BLaER1 treated with 17β-estradiol and CSF1 and Interleukin-3, amounts not matched to agents 10 nM and 100 nM (cell line): ENCODE measurements at regions not wholly inside any gene's neighbourhood (a gene's known extent, or its start where the extent isn't known, plus 50 kb on each side); places are given as distances from the start of the nearest gene placed in this dataset.

ENCODE experiments used
- H3K27ac ChIP-seq, 11 experiments: shearing (Covaris generic); formaldehyde crosslinking; 2 replicates each; pipeline ENCODE4 v1.8.1; 2022
- H3K27me3 ChIP-seq, 11 experiments: shearing (Covaris generic); formaldehyde crosslinking; 2 replicates each; pipeline ENCODE4 v1.8.1; 2022
- H3K36me3 ChIP-seq, 11 experiments: shearing (Covaris generic); formaldehyde crosslinking; 2 replicates each; pipeline ENCODE4 v1.8.1; 2022
- H3K4me1 ChIP-seq, 10 experiments: shearing (Covaris generic); formaldehyde crosslinking; 2 replicates each; pipeline ENCODE4 v1.8.1; 2022
- H3K4me2 ChIP-seq, 11 experiments: shearing (Covaris generic); formaldehyde crosslinking; 2 replicates each; pipeline ENCODE4 v1.8.1; 2022
- H3K4me3 ChIP-seq, 10 experiments: shearing (Covaris generic); formaldehyde crosslinking; 2 replicates each; pipeline ENCODE4 v1.8.1; 2022
- H3K9ac ChIP-seq, 11 experiments: shearing (Covaris generic); formaldehyde crosslinking; 2 replicates each; pipeline ENCODE4 v1.8.1; 2022
- H3K9me3 ChIP-seq, 11 experiments: shearing (Covaris generic); formaldehyde crosslinking; replicated peaks in 1 of 11; 2 replicates each; pipeline ENCODE4 v1.8.1; 2022
- H4K20me1 ChIP-seq, 11 experiments: shearing (Covaris generic); formaldehyde crosslinking; 2 replicates each; pipeline ENCODE4 v1.8.1; 2022
- Cebpa-rat ChIP-seq, 11 experiments: shearing (Covaris generic); IDR thresholded peaks; 2 replicates each; pipeline ENCODE4 v1.8.1; 2022

DNA sequence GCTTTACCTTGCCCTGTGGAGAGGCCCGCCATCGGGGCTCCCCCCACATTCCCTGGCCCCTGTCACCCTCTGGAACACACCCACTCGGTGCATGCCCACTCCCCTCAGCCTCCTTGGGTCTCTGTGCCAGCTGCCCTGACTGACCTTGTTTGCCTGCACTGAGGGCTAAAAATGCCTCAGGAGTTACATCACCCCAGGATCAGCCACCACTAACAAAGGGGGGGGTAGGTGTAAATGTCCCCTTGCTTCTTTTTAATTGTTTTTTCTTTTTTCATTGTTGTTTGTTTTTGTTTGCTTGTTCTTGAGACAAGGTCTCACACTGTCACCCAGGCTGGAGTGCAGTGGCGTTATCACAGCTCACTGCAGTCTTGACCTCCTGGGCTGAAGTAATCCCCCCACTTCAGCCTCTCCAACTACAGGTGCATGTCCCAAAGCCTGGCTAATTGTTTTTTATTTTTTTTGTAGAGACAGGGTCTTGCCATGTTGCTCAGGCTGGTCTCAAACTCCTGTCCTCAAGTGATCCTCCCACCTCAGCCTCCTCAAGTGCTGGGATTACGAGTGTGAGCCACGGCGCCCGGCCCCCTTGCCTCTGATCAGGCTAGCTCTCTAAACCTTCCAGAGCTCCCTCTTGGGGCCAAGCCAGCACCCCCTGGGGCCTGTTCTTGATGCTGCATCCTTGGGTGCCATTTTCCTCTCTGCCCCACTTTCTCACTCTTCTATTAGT, 297.1 kb downstream of the UQCRFS1 start:
- Histone ChIP-seq H3K27me3 (no peaks in the 10 kb centered on the region), H3K4me1 (peaks cover 5 to 35% (median 17%) of the 10 kb centered on the region in 10 experiments; a peak in 18 of 20 replicates), H3K27ac (no peak overlapping the region), H4K20me1 (no peaks in the 10 kb centered on the region), H3K36me3 (no peaks in the 10 kb centered on the region), H3K4me2 (no peak overlapping the region), H3K9ac (no peak overlapping the region), H3K9me3 (no peaks in the 10 kb centered on the region), H3K4me3 (no peak overlapping the region)
- TF ChIP-seq Cebpa-rat (IDR thresholded peaks at IDR 0.05): no peak

DNA sequence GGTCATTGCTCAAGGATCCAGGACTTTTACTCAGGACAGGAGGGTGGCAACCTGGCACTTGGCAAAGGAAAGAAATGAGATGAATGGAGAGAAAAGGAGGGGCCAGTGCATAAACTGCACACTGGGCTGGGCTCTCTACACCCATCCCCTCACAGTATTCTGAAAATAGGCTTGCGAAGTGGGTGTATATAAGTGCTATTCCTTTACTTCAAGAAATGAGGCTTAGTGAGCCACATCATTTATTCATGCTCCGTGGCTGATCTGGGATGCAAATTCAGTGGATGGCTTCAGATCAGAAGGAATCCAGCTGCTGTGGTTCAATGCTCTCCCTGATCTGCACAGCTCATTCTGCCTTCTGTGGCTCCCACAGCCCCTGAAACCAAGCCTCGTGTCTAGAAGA, 297.7 kb downstream of the UQCRFS1 start:
- Histone ChIP-seq H3K9ac (no peak overlapping the region), H3K4me1 (peaks cover 5 to 28% (median 17%) of the 10 kb centered on the region in 10 experiments; a peak in 18 of 20 replicates), H3K4me3 (no peak overlapping the region), H4K20me1 (no peaks in the 10 kb centered on the region), H3K9me3 (no peaks in the 10 kb centered on the region), H3K4me2 (no peak overlapping the region), H3K27ac (no peak overlapping the region), H3K36me3 (no peaks in the 10 kb centered on the region), H3K27me3 (no peaks in the 10 kb centered on the region)
- TF ChIP-seq Cebpa-rat (IDR thresholded peaks at IDR 0.05): no peak

DNA sequence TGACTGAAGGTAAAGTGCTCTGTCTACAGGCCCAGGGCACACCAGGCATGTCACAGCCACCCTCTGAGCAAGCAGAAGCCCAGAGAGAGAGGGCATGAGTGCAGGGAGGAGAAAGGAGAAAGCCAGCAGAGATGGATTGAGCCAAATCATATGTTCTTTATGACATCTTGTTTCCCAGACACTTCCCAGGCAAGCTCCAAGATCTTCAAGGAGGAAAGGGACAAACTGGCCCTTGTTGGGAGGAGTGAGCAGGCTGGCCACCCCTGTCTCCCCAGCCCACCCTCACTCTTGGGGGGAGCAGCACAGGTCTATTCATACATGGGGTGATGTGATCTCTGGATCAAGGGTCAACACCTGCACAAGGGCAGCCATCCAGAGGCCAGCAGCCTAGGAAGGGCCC, 298.8 kb downstream of the UQCRFS1 start:
- Histone ChIP-seq H3K36me3 (no peaks in the 10 kb centered on the region), H3K27ac (no peak overlapping the region), H3K27me3 (no peaks in the 10 kb centered on the region), H4K20me1 (no peaks in the 10 kb centered on the region), H3K4me2 (no peak overlapping the region), H3K4me1 (peaks cover 5 to 24% (median 17%) of the 10 kb centered on the region in 10 experiments; a peak in 18 of 20 replicates), H3K4me3 (no peak overlapping the region), H3K9ac (no peak overlapping the region), H3K9me3 (no peaks in the 10 kb centered on the region)
- TF ChIP-seq Cebpa-rat (IDR thresholded peaks at IDR 0.05): no peak

DNA sequence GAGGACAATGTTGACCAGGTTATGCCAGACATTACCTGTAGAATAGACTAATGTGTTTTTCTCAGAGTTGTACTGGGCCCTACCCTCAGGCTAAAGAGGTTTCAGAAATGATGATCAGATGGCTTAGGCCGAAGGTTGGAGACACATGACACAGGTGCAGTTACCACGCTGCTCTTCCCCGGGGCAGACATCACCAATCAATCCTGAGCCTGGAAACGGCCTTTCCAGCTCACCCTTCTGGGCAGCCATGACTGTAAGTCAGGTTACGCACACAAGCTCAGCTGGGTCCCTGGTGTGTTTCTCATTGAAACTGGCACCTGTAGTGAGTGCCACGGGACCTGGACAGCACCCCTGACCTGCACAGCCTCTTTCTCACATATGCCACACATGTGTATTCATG, 299.3 kb downstream of the UQCRFS1 start:
- Histone ChIP-seq H3K27ac (no peak overlapping the region), H3K9me3 (no peaks in the 10 kb centered on the region)

DNA sequence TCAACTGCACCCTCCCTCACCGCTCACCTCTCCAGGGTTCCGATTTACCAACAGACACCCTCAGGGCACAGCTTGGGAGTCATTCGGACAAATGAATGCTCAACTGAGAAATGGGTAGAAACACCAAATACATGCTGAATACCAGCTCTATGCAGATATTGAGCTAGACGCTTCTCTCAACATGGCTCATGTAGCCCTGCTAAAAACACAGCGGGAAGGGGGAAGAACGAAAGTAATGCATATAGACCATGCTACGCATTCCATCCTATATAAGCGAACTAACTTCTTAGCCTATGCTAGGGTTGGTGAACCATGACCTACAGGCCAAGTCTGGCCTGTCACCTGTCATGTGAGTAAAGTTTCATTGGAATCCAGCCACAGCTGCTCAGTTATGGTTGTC, 304.0 kb downstream of the UQCRFS1 start:
- no peaks in the 10 kb centered on the region for H4K20me1 ChIP-seq
- H3K27me3 ChIP-seq: no peaks in the 10 kb centered on the region
- H3K27ac ChIP-seq: no peak overlapping the region
- no peaks in the 10 kb centered on the region for H3K9me3 ChIP-seq
- H3K4me2 ChIP-seq: no peak overlapping the region
- H3K4me1 ChIP-seq: no peaks in the 10 kb centered on the region; a peak in 1 of 20 replicates
- H3K4me3 ChIP-seq: no peak overlapping the region
- TF ChIP-seq Cebpa-rat (IDR thresholded peaks at IDR 0.05): no peak
- H3K36me3 ChIP-seq: no peaks in the 10 kb centered on the region
- no peak overlapping the region for H3K9ac ChIP-seq

More for the DNA sequence above, 299.3 kb downstream of the UQCRFS1 start:
- Histone ChIP-seq H3K4me2 (no peak overlapping the region), H3K9ac (no peak overlapping the region), H3K36me3 (no peaks in the 10 kb centered on the region), H4K20me1 (no peaks in the 10 kb centered on the region), H3K4me3 (no peak overlapping the region), H3K4me1 (peaks cover 5 to 20% (median 17%) of the 10 kb centered on the region in 10 experiments; a peak in 18 of 20 replicates), H3K27me3 (no peaks in the 10 kb centered on the region)
- no peak for TF ChIP-seq Cebpa-rat (IDR thresholded peaks at IDR 0.05)

DNA sequence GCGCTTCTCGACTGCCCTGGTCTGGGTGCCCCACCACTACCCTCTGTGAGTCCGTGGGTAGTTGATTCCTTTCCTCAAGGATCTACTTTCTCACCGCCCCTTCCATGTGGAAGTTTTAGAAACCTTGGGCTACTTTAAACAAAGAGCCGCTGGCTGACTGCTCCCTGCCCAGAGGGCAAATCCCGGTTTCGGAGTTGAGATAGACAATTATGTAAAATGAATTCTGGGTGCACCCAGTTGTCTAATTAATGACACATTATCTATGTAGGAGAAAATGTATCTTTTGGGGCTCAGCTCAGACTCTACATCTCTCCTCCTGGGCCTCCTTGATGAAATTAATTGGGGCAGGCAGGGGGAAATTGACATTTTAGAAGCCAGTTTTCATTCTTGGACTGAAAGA, 305.4 kb downstream of the UQCRFS1 start:
- Histone ChIP-seq H3K27ac (no peak overlapping the region), H3K9me3 (no peaks in the 10 kb centered on the region), H4K20me1 (no peaks in the 10 kb centered on the region), H3K4me2 (no peak overlapping the region), H3K4me3 (no peak overlapping the region), H3K4me1 (no peaks in the 10 kb centered on the region), H3K36me3 (no peaks in the 10 kb centered on the region), H3K27me3 (no peaks in the 10 kb centered on the region), H3K9ac (no peak overlapping the region)
- TF ChIP-seq Cebpa-rat (IDR thresholded peaks at IDR 0.05): no peak

DNA sequence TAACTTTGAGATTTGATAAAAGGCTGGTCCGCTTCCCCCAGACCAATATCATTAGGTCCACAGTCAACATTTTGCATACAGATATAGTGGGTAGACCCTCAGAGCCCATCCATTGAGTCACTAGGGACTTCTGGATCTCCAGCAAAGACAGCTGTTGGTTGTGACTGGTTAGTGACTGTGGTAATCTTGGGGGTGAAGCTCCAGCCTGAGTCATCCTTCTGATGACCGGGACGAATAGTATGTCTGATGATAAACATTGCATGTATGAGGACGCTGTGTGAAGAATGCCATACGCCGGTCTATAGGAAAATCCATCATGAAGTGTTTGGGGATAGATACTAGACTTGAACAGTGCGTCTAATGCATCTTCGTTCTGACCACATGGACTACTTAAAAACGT, 307.0 kb downstream of the UQCRFS1 start:
- no peaks in the 10 kb centered on the region for H3K9me3 ChIP-seq
- H3K27me3 ChIP-seq: no peaks in the 10 kb centered on the region
- TF ChIP-seq Cebpa-rat (IDR thresholded peaks at IDR 0.05): no peak
- no peak overlapping the region for H3K4me3 ChIP-seq
- no peak overlapping the region for H3K4me2 ChIP-seq
- no peak overlapping the region for H3K9ac ChIP-seq
- no peaks in the 10 kb centered on the region for H3K4me1 ChIP-seq
- no peaks in the 10 kb centered on the region for H4K20me1 ChIP-seq
- H3K27ac ChIP-seq: no peak overlapping the region
- H3K36me3 ChIP-seq: no peaks in the 10 kb centered on the region

DNA sequence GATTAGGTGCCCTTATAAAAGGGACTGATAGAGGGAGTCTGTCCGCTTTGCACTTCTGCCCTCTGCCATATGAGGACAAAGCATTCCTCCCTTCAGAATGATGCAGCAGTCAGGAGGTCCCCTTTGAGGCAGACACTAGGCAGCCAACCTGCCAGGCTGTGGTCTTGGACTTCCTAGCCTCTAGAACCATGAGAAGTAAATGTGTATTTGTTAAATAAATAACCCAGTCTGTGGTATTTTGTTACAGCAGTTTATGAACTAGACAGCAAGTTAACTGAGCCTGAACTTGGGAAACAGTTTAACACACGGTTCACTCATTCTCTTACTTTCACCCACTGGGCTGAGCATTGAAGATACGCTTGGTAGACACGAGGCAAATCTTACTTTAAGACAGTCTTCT, 313.2 kb downstream of the UQCRFS1 start:
- Histone ChIP-seq H3K9me3 (no peaks in the 10 kb centered on the region), H3K27ac (no peak overlapping the region), H3K4me3 (no peak overlapping the region), H4K20me1 (no peaks in the 10 kb centered on the region; a peak in 1 of 22 replicates), H3K4me1 (no peaks in the 10 kb centered on the region), H3K36me3 (no peaks in the 10 kb centered on the region), H3K9ac (no peak overlapping the region), H3K4me2 (no peak overlapping the region), H3K27me3 (no peaks in the 10 kb centered on the region)
- no peak for TF ChIP-seq Cebpa-rat (IDR thresholded peaks at IDR 0.05)

DNA sequence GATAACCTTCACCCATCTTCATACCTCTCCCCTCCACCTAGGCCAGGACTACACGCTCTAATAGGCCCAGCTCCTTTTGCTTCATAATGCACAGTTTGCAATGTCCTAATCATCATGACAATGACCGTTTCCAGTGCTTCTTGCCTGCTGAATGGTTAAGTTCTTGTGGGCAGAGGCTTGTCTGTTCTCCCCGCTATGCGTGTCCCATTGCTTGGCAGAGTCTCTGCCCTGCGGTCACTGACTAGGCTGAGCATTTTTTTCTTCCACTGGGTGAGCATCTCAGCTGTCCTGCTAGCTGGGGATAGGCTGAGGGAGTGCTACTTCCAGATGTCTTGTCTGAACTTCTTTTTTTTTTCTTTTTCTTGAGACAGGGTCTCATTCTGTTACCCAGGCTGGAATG, 314.7 kb downstream of the UQCRFS1 start:
- H3K27ac ChIP-seq: no peak overlapping the region
- no peaks in the 10 kb centered on the region for H3K9me3 ChIP-seq
- no peaks in the 10 kb centered on the region for H3K27me3 ChIP-seq
- H3K4me1 ChIP-seq: no peaks in the 10 kb centered on the region
- H3K9ac ChIP-seq: no peak overlapping the region
- TF ChIP-seq Cebpa-rat (IDR thresholded peaks at IDR 0.05): no peak
- no peaks in the 10 kb centered on the region; a peak in 1 of 22 replicates for H4K20me1 ChIP-seq
- no peaks in the 10 kb centered on the region for H3K36me3 ChIP-seq
- no peak overlapping the region for H3K4me3 ChIP-seq
- H3K4me2 ChIP-seq: no peak overlapping the region
